GM21390 (cell line): ENCODE measurements at regions not wholly inside any gene's neighbourhood (a gene's known extent, or its start where the extent isn't known, plus 50 kb on each side); places are given as distances from the start of the nearest gene placed in this dataset.

Source experiments
- ATAC-seq: cut with Tn5 transposase; IDR thresholded peaks from one replicate; pipeline ENCODE4 v1.9.1; 2021; ENCODE audit not compliant: unreplicated experiment

- no peak for ATAC-seq
Observed at GRCh38 chr2:175574069-175574468, 392.6 kb upstream of the ATP5MC3 start.

- ATAC-seq, result no peak
Observed at GRCh38 chr2:175571078-175571653, 389.7 kb upstream of the ATP5MC3 start.

- no peak for ATAC-seq
Observed at GRCh38 chr2:175568109-175568730, 386.7 kb upstream of the ATP5MC3 start.

- ATAC-seq, result no peak
Observed at GRCh38 chr2:175567435-175568061, 386.0 kb upstream of the ATP5MC3 start.

- ATAC-seq, result no peak
Observed at GRCh38 chr2:175560521-175561169, 379.1 kb upstream of the ATP5MC3 start.

- ATAC-seq, result no peak
Observed at GRCh38 chr2:175559613-175560012, 378.1 kb upstream of the ATP5MC3 start.

GRCh38 chr2:175557810-175558377 lies 376.4 kb upstream of the ATP5MC3 start:
- ATAC-seq, result no peak

- no peak for ATAC-seq
Observed at GRCh38 chr2:175553910-175554309, 372.4 kb upstream of the ATP5MC3 start.

GRCh38 chr2:175552902-175553301 lies 371.4 kb upstream of the ATP5MC3 start:
- ATAC-seq, result no peak

- no peak for ATAC-seq
Observed at GRCh38 chr2:175540421-175540820, 358.9 kb upstream of the ATP5MC3 start.

- ATAC-seq, result no peak
Observed at GRCh38 chr2:175539122-175539521, 357.6 kb upstream of the ATP5MC3 start.

- ATAC-seq, result no peak
Observed at GRCh38 chr2:175536059-175536458, 354.5 kb upstream of the ATP5MC3 start.

GRCh38 chr2:175535631-175536030 lies 354.1 kb upstream of the ATP5MC3 start:
- ATAC-seq, result no peak

GRCh38 chr2:175525975-175526374 lies 344.5 kb upstream of the ATP5MC3 start:
- ATAC-seq, result no peak

- ATAC-seq, result no peak
Observed at GRCh38 chr2:175523001-175523400, 341.5 kb upstream of the ATP5MC3 start.

GRCh38 chr2:175518206-175518605 lies 336.7 kb upstream of the ATP5MC3 start:
- no peak for ATAC-seq

- no peak for ATAC-seq
Observed at GRCh38 chr2:175516555-175516954, 335.0 kb upstream of the ATP5MC3 start.

GRCh38 chr2:175500255-175500654 lies 318.7 kb upstream of the ATP5MC3 start:
- ATAC-seq, result no peak

- no peak for ATAC-seq
Observed at GRCh38 chr2:175490360-175490791, 308.9 kb upstream of the ATP5MC3 start.

GRCh38 chr2:175478096-175478768 lies 296.7 kb upstream of the ATP5MC3 start:
- no peak for ATAC-seq

- no peak for ATAC-seq
Observed at GRCh38 chr2:175476948-175477347, 295.4 kb upstream of the ATP5MC3 start.
